SU-DHL-6 (cell line): ENCODE measurements at regions not wholly inside any gene's neighbourhood (a gene's known extent, or its start where the extent isn't known, plus 50 kb on each side); places are given as distances from the start of the nearest gene placed in this dataset.

Experiments
- H2AFZ ChIP-seq: fragments of 200-600 bp; sonication (generic); 2 replicates; pipeline ENCODE4 v1.6.1; 2014; ENCODE audit warnings: low read depth, mild to moderate bottlenecking, moderate library complexity, mixed read lengths, antibody characterized with exemption, low read length; ENCODE audit not compliant: severe bottlenecking
- H3F3A ChIP-seq: fragments of 200-600 bp; shearing (Covaris generic); 2 replicates; pipeline ENCODE4 v1.6.0; 2016; ENCODE audit warnings: antibody characterized with exemption, mild to moderate bottlenecking; ENCODE audit not compliant: insufficient read depth
- H3K27ac ChIP-seq: fragments of 200-600 bp; sonication (generic); 2 replicates; pipeline ENCODE4 v1.5.1; 2016; ENCODE audit warnings: low read depth, mild to moderate bottlenecking, low read length, moderate library complexity, mixed read lengths
- H3K27me3 ChIP-seq: fragments of 200-600 bp; sonication (generic), shearing (Covaris generic); 2 replicates; pipeline ENCODE4 v1.6.0; 2014; ENCODE audit warnings: mild to moderate bottlenecking, low read length
- H3K36me3 ChIP-seq: fragments of 200-600 bp; sonication (generic); 2 replicates; pipeline ENCODE4 v1.6.1; 2014; ENCODE audit warnings: mild to moderate bottlenecking, low read length, mixed read lengths
- H3K4me2 ChIP-seq: fragments of 300-600, 200-600 bp; shearing (Covaris generic), sonication (generic); 2 replicates; pipeline ENCODE4 v1.6.0; 2014; ENCODE audit warnings: low read length, low read depth, mild to moderate bottlenecking; ENCODE audit not compliant: poor library complexity, severe bottlenecking
- H3K4me3 ChIP-seq: fragments of 200-600 bp; sonication (generic); 2 replicates; pipeline ENCODE4 v1.5.1; 2014; ENCODE audit warnings: antibody characterized with exemption, low read length, mild to moderate bottlenecking, mixed read lengths; ENCODE audit not compliant: insufficient read depth, poor library complexity, severe bottlenecking
- H3K79me2 ChIP-seq: fragments of 200-600 bp; sonication (generic); 2 replicates; pipeline ENCODE4 v1.6.1; 2014; ENCODE audit warnings: mild to moderate bottlenecking, low read length, moderate library complexity; ENCODE audit not compliant: insufficient read depth
- H3K9ac ChIP-seq: fragments of 200-600 bp; sonication (generic); 2 replicates; pipeline ENCODE4 v1.7.0; 2014; ENCODE audit warnings: mild to moderate bottlenecking, low read length
- H3K9me2 ChIP-seq: fragments of 200-600 bp; sonication (generic); replicated peaks from 2 replicates; pipeline ENCODE4 v1.6.1; 2014; ENCODE audit warnings: low read length; ENCODE audit not compliant: insufficient read depth
- H3K9me3 ChIP-seq: fragments of 200-600 bp; sonication (generic); 2 replicates; pipeline ENCODE4 v1.6.1; 2014; ENCODE audit warnings: low read length, mixed read lengths; ENCODE audit not compliant: insufficient read depth
- H4K20me1 ChIP-seq: fragments of 200-600 bp; sonication (generic); 2 replicates; pipeline ENCODE4 v1.6.1; 2014; ENCODE audit warnings: low read depth, mild to moderate bottlenecking, antibody characterized with exemption, low read length, moderate library complexity, mixed read lengths
- CTCF ChIP-seq: fragments of 200-600 bp; sonication (generic); IDR thresholded peaks from one replicate; pipeline ENCODE4 v1.5.1; 2017; ENCODE audit warnings: antibody characterized with exemption, mild to moderate bottlenecking, low read length, moderate library complexity; ENCODE audit not compliant: insufficient read depth, poor library complexity, severe bottlenecking
- EZH2phosphoT487 ChIP-seq: fragments of 200-600 bp; sonication (generic), shearing (Covaris generic); conservative IDR thresholded peaks from 2 replicates; pipeline ENCODE4 v1.6.1; 2018; ENCODE audit warnings: mild to moderate bottlenecking, antibody characterized with exemption, low read length, moderate library complexity, mixed read lengths

GRCh38 chr9:107874591-107875369 lies 385.2 kb upstream of the KLF4 start:
- Histone ChIP-seq H3K4me3 (no peak overlapping the region), H4K20me1 (no peaks in the 10 kb centered on the region), H3K27ac (no peak overlapping the region), H3F3A (no peaks in the 10 kb centered on the region), H3K9me3 (no peaks in the 10 kb centered on the region), H2AFZ (no peak overlapping the region), H3K9me2 (no peaks in the 10 kb centered on the region), H3K27me3 (no peaks in the 10 kb centered on the region), H3K36me3 (no peaks in the 10 kb centered on the region), H3K79me2 (no peaks in the 10 kb centered on the region), H3K9ac (no peak overlapping the region), H3K4me2 (no peak overlapping the region)
- TF ChIP-seq EZH2phosphoT487: no peak
- no peak for TF ChIP-seq CTCF

- Histone ChIP-seq H3K27ac (no peak overlapping the region), H3K27me3 (no peaks in the 10 kb centered on the region), H4K20me1 (no peaks in the 10 kb centered on the region), H3K9me3 (no peaks in the 10 kb centered on the region), H3K79me2 (no peaks in the 10 kb centered on the region), H3K4me2 (no peak overlapping the region), H3K36me3 (no peaks in the 10 kb centered on the region), H2AFZ (no peak overlapping the region), H3K9ac (no peak overlapping the region), H3K9me2 (no peaks in the 10 kb centered on the region), H3F3A (no peaks in the 10 kb centered on the region), H3K4me3 (no peak overlapping the region)
- TF ChIP-seq CTCF: no peak
- no peak for TF ChIP-seq EZH2phosphoT487
These were observed 384.6 kb upstream of the KLF4 start for GRCh38 chr9:107874137-107874536.

GRCh38 chr9:107872457-107873192 lies 383.1 kb upstream of the KLF4 start:
- no peak overlapping the region for H3K9ac ChIP-seq
- no peaks in the 10 kb centered on the region for H3F3A ChIP-seq
- H3K4me2 ChIP-seq: no peak overlapping the region
- no peaks in the 10 kb centered on the region for H3K9me2 ChIP-seq
- H3K27me3 ChIP-seq: no peaks in the 10 kb centered on the region
- H3K36me3 ChIP-seq: no peaks in the 10 kb centered on the region
- H2AFZ ChIP-seq: no peak overlapping the region
- no peaks in the 10 kb centered on the region for H4K20me1 ChIP-seq
- TF ChIP-seq EZH2phosphoT487 (no peak), CTCF (no peak)
- H3K27ac ChIP-seq: no peak overlapping the region
- no peaks in the 10 kb centered on the region for H3K79me2 ChIP-seq
- H3K4me3 ChIP-seq: no peak overlapping the region
- no peaks in the 10 kb centered on the region for H3K9me3 ChIP-seq
